IMR-90 (cell line): ENCODE measurements at regions not wholly inside any gene's neighbourhood (a gene's known extent, or its start where the extent isn't known, plus 50 kb on each side); places are given as distances from the start of the nearest gene placed in this dataset.

Source experiments
- ATAC-seq: fragments of 200-7000 bp; cut with Tn5 transposase; 2 replicates; pipeline ENCODE4 v1.9.1; 2020; ENCODE audit warnings: low read depth, mild to moderate bottlenecking, moderate library complexity
- BruUV-seq: library from RNA; stranded (reverse); fragments of 400-500 nt; replicated peaks from 2 replicates; lab custom pipeline; 2021; lab: Mats Ljungman, UMichigan
- CTCF ChIA-PET: fragments of 300-600 bp; formaldehyde crosslinking; extraction: SDS; loops from one replicate; lab custom pipeline; 2021; ENCODE audit warnings: antibody characterized with exemption; lab: Yijun Ruan, JAX
- POLR2A ChIA-PET: fragments of 300-600 bp; sonication (Branson Sonifier 250); formaldehyde crosslinking; loops from one replicate; lab custom pipeline; 2022; ENCODE audit warnings: antibody characterized with exemption; ENCODE audit not compliant: unreplicated experiment; lab: Charles Lee
- DNase-seq: peaks from one replicate; pipeline ENCODE4 v3.0.0; 2013
- H2AFZ ChIP-seq: replicated peaks from 2 replicates; pipeline ENCODE3; 2013; ENCODE audit warnings: low read length, mild to moderate bottlenecking; ENCODE audit not compliant: poor library complexity
- H2AK5ac ChIP-seq: 2 replicates; pipeline ENCODE4 v1.6.1; 2013; ENCODE audit warnings: low read depth, low read length, inconsistent platforms
- H2AK9ac ChIP-seq: replicated peaks from 2 replicates; pipeline ENCODE3; 2013; ENCODE audit warnings: mild to moderate bottlenecking, low read depth, low read length, moderate library complexity; ENCODE audit not compliant: poor library complexity
- H2BK120ac ChIP-seq: 2 replicates; pipeline ENCODE4 v1.6.1; 2013; ENCODE audit warnings: low read depth, low read length, inconsistent platforms
- H2BK15ac ChIP-seq: 3 replicates; pipeline ENCODE4 v1.6.1; 2013; ENCODE audit warnings: low read depth, low read length, inconsistent platforms
- H2BK20ac ChIP-seq: 2 replicates; pipeline ENCODE4 v1.6.1; 2013; ENCODE audit warnings: low read depth, mild to moderate bottlenecking, inconsistent platforms, low read length, moderate library complexity
- H2BK5ac ChIP-seq: 2 replicates; pipeline ENCODE4 v1.6.1; 2013; ENCODE audit warnings: mild to moderate bottlenecking, low read depth, low read length, inconsistent platforms; ENCODE audit not compliant: poor library complexity, severe bottlenecking
- H3K14ac ChIP-seq: replicated peaks from 2 replicates; pipeline ENCODE4 v1.6.1; 2013; ENCODE audit warnings: low read depth, low read length, inconsistent platforms
- H3K18ac ChIP-seq: 2 replicates; pipeline ENCODE4 v1.6.1; 2013; ENCODE audit warnings: low read depth, low read length, control low read depth
- H3K23ac ChIP-seq: 2 replicates; pipeline ENCODE4 v1.6.1; 2013; ENCODE audit warnings: low read depth, low read length, inconsistent platforms
- H3K27ac ChIP-seq: 2 replicates; pipeline ENCODE4 v1.5.1; 2013; ENCODE audit warnings: mild to moderate bottlenecking, control low read depth, low read length; ENCODE audit not compliant: insufficient read depth
- H3K27me3 ChIP-seq: 2 replicates; pipeline ENCODE4 v1.6.1; 2013; ENCODE audit warnings: low read length; ENCODE audit not compliant: control insufficient read depth, insufficient read depth
- H3K36me3 ChIP-seq: 2 replicates; pipeline ENCODE4 v1.6.1; 2013; ENCODE audit warnings: low read length, mixed read lengths; ENCODE audit not compliant: control insufficient read depth, insufficient read depth
- H3K4ac ChIP-seq: 2 replicates; pipeline ENCODE4 v1.6.1; 2013; ENCODE audit warnings: low read depth, low read length, inconsistent platforms
- H3K4me1 ChIP-seq: 2 replicates; pipeline ENCODE4 v1.6.1; 2013; ENCODE audit warnings: low read length, mixed read lengths; ENCODE audit not compliant: control insufficient read depth, insufficient read depth
- H3K4me2 ChIP-seq: 2 replicates; pipeline ENCODE4 v1.6.1; 2013; ENCODE audit warnings: low read depth, mild to moderate bottlenecking, control low read depth, low read length, moderate library complexity
- H3K4me3 ChIP-seq: 2 replicates; pipeline ENCODE4 v1.5.1; 2013; ENCODE audit warnings: low read depth, mild to moderate bottlenecking, control low read depth, low read length, moderate library complexity; ENCODE audit not compliant: insufficient read depth
- H3K56ac ChIP-seq: 2 replicates; pipeline ENCODE4 v1.6.1; 2013; ENCODE audit warnings: low read length, inconsistent platforms; ENCODE audit not compliant: insufficient read depth; ENCODE audit errors: extremely low read depth
- H3K79me1 ChIP-seq, 2 experiments: 2 replicates each; pipeline ENCODE4 v1.6.1; 2013; ENCODE audit warnings: low read length in 2 of 2, inconsistent platforms in 1 of 2, low read depth in 1 of 2
- H3K9ac ChIP-seq: 2 replicates; pipeline ENCODE4 v1.6.1; 2013; ENCODE audit warnings: low read depth, low read length, control low read depth
- H3K9me1 ChIP-seq: 2 replicates; pipeline ENCODE4 v1.6.1; 2013; ENCODE audit warnings: low read length, inconsistent platforms; ENCODE audit not compliant: insufficient read depth
- H3K9me3 ChIP-seq: 2 replicates; pipeline ENCODE4 v1.6.1; 2013; ENCODE audit warnings: low read length; ENCODE audit not compliant: control insufficient read depth, insufficient read depth
- H4K20me1 ChIP-seq: 2 replicates; pipeline ENCODE4 v1.6.1; 2013; ENCODE audit warnings: low read length, inconsistent platforms; ENCODE audit not compliant: insufficient read depth
- H4K5ac ChIP-seq: 2 replicates; pipeline ENCODE4 v1.6.1; 2013; ENCODE audit warnings: mild to moderate bottlenecking, low read depth, low read length, control low read depth
- H4K8ac ChIP-seq, 2 experiments: 2 replicates each; pipeline ENCODE4 v1.6.1; 2013; ENCODE audit warnings: low read depth in 2 of 2, low read length in 2 of 2, control low read depth in 1 of 2, inconsistent platforms in 1 of 2
- H4K91ac ChIP-seq: 2 replicates; pipeline ENCODE4 v1.6.1; 2013; ENCODE audit warnings: low read depth, low read length, inconsistent platforms; ENCODE audit not compliant: insufficient read depth
- BHLHE40 ChIP-seq: fragments of 150-350 bp; IDR thresholded peaks from 2 replicates; pipeline ENCODE4 v1.6.1; 2016; ENCODE audit warnings: mild to moderate bottlenecking, low read depth, low read length
- CEBPB ChIP-seq: IDR thresholded peaks from 2 replicates; pipeline ENCODE4 v1.6.1; 2012; ENCODE audit warnings: low read depth, low read length, improper control_type of control experiment
- CTCF ChIP-seq: conservative IDR thresholded peaks from 2 replicates; pipeline ENCODE4 v1.5.1; 2012; ENCODE audit warnings: mild to moderate bottlenecking, low read depth, low read length, improper control_type of control experiment
- ELK1 ChIP-seq: fragments of 150-350 bp; IDR thresholded peaks from 2 replicates; pipeline ENCODE4 v1.6.1; 2016; ENCODE audit warnings: low read depth, mild to moderate bottlenecking, low read length, moderate library complexity, borderline replicate concordance
- MAFK ChIP-seq: IDR thresholded peaks from 2 replicates; pipeline ENCODE4 v1.6.1; 2012; ENCODE audit warnings: low read depth, low read length, improper control_type of control experiment
- MAZ ChIP-seq: IDR thresholded peaks from 2 replicates; pipeline ENCODE4 v1.6.1; 2012; ENCODE audit warnings: low read depth, mild to moderate bottlenecking, low read length, improper control_type of control experiment, moderate library complexity, borderline replicate concordance
- MXI1 ChIP-seq: IDR thresholded peaks from 2 replicates; pipeline ENCODE4 v1.6.1; 2012; ENCODE audit warnings: low read depth, mild to moderate bottlenecking, low read length, moderate library complexity, borderline replicate concordance
- NFE2L2 ChIP-seq: fragments of 150-350 bp; IDR thresholded peaks from 2 replicates; pipeline ENCODE4 v1.6.1; 2016; ENCODE audit warnings: low read depth, mild to moderate bottlenecking, low read length
- POLR2A ChIP-seq: IDR thresholded peaks from 2 replicates; pipeline ENCODE4 v1.6.1; 2012; ENCODE audit warnings: mild to moderate bottlenecking, low read depth, low read length
- SMC3 ChIP-seq: fragments of 150-350 bp; IDR thresholded peaks from 2 replicates; pipeline ENCODE4 v1.6.1; 2016; ENCODE audit warnings: low read depth, mild to moderate bottlenecking, antibody characterized with exemption, low read length, moderate library complexity
- WGBS, 2 experiments: methylation state at CpG; one replicate each; pipeline versions ENCODE4 v1.1.5 to v1.1.7; 2013; ENCODE audit warnings: missing lambda C conversion rate in 2 of 2; ENCODE audit not compliant: insufficient read length in 1 of 2; ENCODE audit errors: extremely low coverage in 2 of 2; 5-methylcytosine and 5-hydroxymethylcytosine counted together
- dilution Hi-C: fragments of 300-500 bp; cut with HindIII; formaldehyde crosslinking; loops from one replicate; pipeline ENCODE4 v1.14.3; 2018; ENCODE audit warnings: low sequenced_read_pairs; ENCODE audit not compliant: unreplicated experiment
- in situ Hi-C: fragments of 300-500 bp; cut with MboI; formaldehyde crosslinking; loops from 3 replicates; pipeline ENCODE4 v1.14.3; 2019; ENCODE audit warnings: low sequenced_read_pairs, inconsistent platforms, mixed read lengths
- intact Hi-C: fragments of 100-400 bp; cut with micrococcal nuclease; formaldehyde crosslinking; loops from 2 replicates; pipeline ENCODE4 v1.10.0; 2022

- ChIA-PET CTCF (no interaction called here), POLR2A (no interaction called here)
- Histone ChIP-seq H2BK15ac (no peak overlapping the region), H2AK9ac (no peak overlapping the region), H3K79me1 (no peaks in the 10 kb centered on the region), H3K4me1 (no peaks in the 10 kb centered on the region), H3K9ac (no peak overlapping the region), H3K4ac (no peak overlapping the region), H2BK120ac (no peak overlapping the region), H2BK5ac (no peak overlapping the region), H2AK5ac (no peak overlapping the region), H3K23ac (no peak overlapping the region), H3K9me1 (no peaks in the 10 kb centered on the region), H4K20me1 (no peaks in the 10 kb centered on the region), H2BK20ac (no peak overlapping the region), H4K5ac (no peak overlapping the region), H3K56ac (no peak overlapping the region), H2AFZ (no peak overlapping the region), H3K9me3 (no peaks in the 10 kb centered on the region), H3K4me2 (no peak overlapping the region), H3K27me3 (no peaks in the 10 kb centered on the region), H3K27ac (no peak overlapping the region), H3K4me3 (no peak overlapping the region), H4K91ac (no peak overlapping the region), H3K18ac (no peak overlapping the region), H3K36me3 (no peaks in the 10 kb centered on the region), H4K8ac (no peak overlapping the region), H3K14ac (no peak overlapping the region)
- ATAC-seq, result no peak
- dilution Hi-C loops (no loop called here), in situ Hi-C loops (no loop called here), intact Hi-C loops (no loop called here)
- no peak for TF ChIP-seq SMC3
- no peak for TF ChIP-seq CTCF
- TF ChIP-seq POLR2A, result no peak
- TF ChIP-seq BHLHE40, result no peak
- TF ChIP-seq NFE2L2, result no peak
- no peak for TF ChIP-seq MAZ
- TF ChIP-seq MAFK, result no peak
- TF ChIP-seq ELK1, result no peak
- no peak for TF ChIP-seq MXI1
- TF ChIP-seq CEBPB, result no peak
- BruUV-seq, result no TSS peak
- WGBS, 2 experiments, result no CpG with 5 or more reads among the region's 1 CpG
- no peak for DNase-seq
These were observed 278.4 kb upstream of the ATXN7L3B start for GRCh38 chr12:74259199-74259598.
